Mammary epithelial cell (primary cell): ENCODE measurements at regions not wholly inside any gene's neighbourhood (a gene's known extent, or its start where the extent isn't known, plus 50 kb on each side); places are given as distances from the start of the nearest gene placed in this dataset.

Experiments
- CTCF ChIP-seq, 2 donors: IDR thresholded peaks in 1 of 2; conservative IDR thresholded peaks in 1 of 2; 2 replicates each; pipeline ENCODE4 v1.5.1; 2011 to 2012; ENCODE audit warnings: inconsistent platforms in 2 of 2, low read length in 2 of 2, mild to moderate bottlenecking in 2 of 2, control low read depth in 1 of 2, low read depth in 1 of 2; ENCODE audit not compliant: insufficient read depth in 1 of 2; ENCODE audit errors: extremely low read depth in 1 of 2
- EZH2 ChIP-seq: IDR thresholded peaks from 2 replicates; pipeline ENCODE4 v1.6.1; 2012; ENCODE audit warnings: low read length, inconsistent platforms, borderline replicate concordance

GRCh38 chr17:77365584-77366186, 224.9 kb downstream of the SEC14L1 start:
- no peak for TF ChIP-seq CTCF (conservative IDR thresholded peaks at IDR 0.05 in 1 of 2, IDR thresholded peaks at IDR 0.05 in 1 of 2; ENCODE audit: extremely low read depth in 1 of 2, insufficient read depth in 1 of 2, low read depth in 1 of 2, low read length in 2 of 2)
- TF ChIP-seq EZH2: no peak
